PC-3 (cell line): ENCODE measurements at regions not wholly inside any gene's neighbourhood (a gene's known extent, or its start where the extent isn't known, plus 50 kb on each side); places are given as distances from the start of the nearest gene placed in this dataset.

Experiments
- ATAC-seq: fragments of 200-7000 bp; cut with Tn5 transposase; 2 replicates; pipeline ENCODE4 v1.9.1; 2020; ENCODE audit warnings: mild to moderate bottlenecking, moderate library complexity
- BruUV-seq: library from RNA; stranded (reverse); fragments of 400-500 nt; replicated peaks from 2 replicates; lab custom pipeline; 2021; lab: Mats Ljungman, UMichigan
- CTCF ChIA-PET: fragments of 300-600 bp; sonication (Branson Sonifier 250); formaldehyde crosslinking; loops from one replicate; lab custom pipeline; 2022; ENCODE audit warnings: antibody characterized with exemption; lab: Charles Lee
- POLR2A ChIA-PET: fragments of 300-600 bp; sonication (Branson Sonifier 250); formaldehyde crosslinking; loops from one replicate; lab custom pipeline; 2022; ENCODE audit warnings: antibody characterized with exemption; ENCODE audit not compliant: unreplicated experiment; lab: Charles Lee
- DNase-seq: peaks from one replicate; pipeline ENCODE4 v3.0.0-alpha.2; 2015
- H2AFZ ChIP-seq: fragments of 300-600 bp; sonication (generic); 2 replicates; pipeline ENCODE4 v1.6.0; 2016; ENCODE audit warnings: antibody characterized with exemption, low read length
- H3F3A ChIP-seq: fragments of 300-600 bp; sonication (generic); one replicate; pipeline ENCODE4 v1.6.0; 2017; ENCODE audit warnings: antibody characterized with exemption, low read length, control low read depth, mild to moderate bottlenecking; ENCODE audit not compliant: unreplicated experiment
- H3K27ac ChIP-seq: fragments of 300-600 bp; sonication (generic); 2 replicates; pipeline ENCODE4 v1.5.1; 2016; ENCODE audit warnings: mild to moderate bottlenecking, low read length
- H3K27me3 ChIP-seq: fragments of 300-600 bp; sonication (generic); 2 replicates; pipeline ENCODE4 v1.6.1; 2016; ENCODE audit warnings: low read length, mixed read lengths
- H3K36me3 ChIP-seq: fragments of 300-600 bp; sonication (generic); 2 replicates; pipeline ENCODE4 v1.6.1; 2016; ENCODE audit warnings: low read depth, mixed run types, low read length, mixed read lengths
- H3K4me1 ChIP-seq: fragments of 300-600 bp; sonication (generic); 2 replicates; pipeline ENCODE4 v1.5.1; 2016; ENCODE audit warnings: low read length; ENCODE audit not compliant: insufficient read depth
- H3K4me2 ChIP-seq: fragments of 300-600 bp; sonication (generic); 2 replicates; pipeline ENCODE4 v1.6.0; 2016; ENCODE audit warnings: low read length
- H3K4me3 ChIP-seq: fragments of 300-600 bp; sonication (generic); 2 replicates; pipeline ENCODE4 v1.5.1; 2016; ENCODE audit warnings: mild to moderate bottlenecking, low read length, mixed read lengths
- H3K79me2 ChIP-seq: fragments of 300-600 bp; sonication (generic); 2 replicates; pipeline ENCODE4 v1.6.1; 2017; ENCODE audit warnings: low read length, mixed read lengths
- H3K9ac ChIP-seq: fragments of 300-600 bp; sonication (generic); 2 replicates; pipeline ENCODE4 v1.6.0; 2016; ENCODE audit warnings: mild to moderate bottlenecking, low read length
- H3K9me2 ChIP-seq: fragments of 300-600 bp; sonication (generic); replicated peaks from 2 replicates; pipeline ENCODE4 v1.6.1; 2016; ENCODE audit warnings: mixed run types, low read length, mixed read lengths
- H3K9me3 ChIP-seq: fragments of 300-600 bp; sonication (generic); 2 replicates; pipeline ENCODE4 v1.6.1; 2016; ENCODE audit warnings: low read length, mixed read lengths
- H4K20me1 ChIP-seq: fragments of 300-600 bp; sonication (generic); 2 replicates; pipeline ENCODE4 v1.6.1; 2016; ENCODE audit warnings: low read length, mixed read lengths
- CTCF ChIP-seq: fragments of 300-600 bp; sonication (generic); conservative IDR thresholded peaks from 2 replicates; pipeline ENCODE4 v1.5.1; 2017; ENCODE audit warnings: antibody characterized with exemption, low read depth, mild to moderate bottlenecking, low read length
- EZH2 ChIP-seq: fragments of 300-600 bp; sonication (generic); IDR thresholded peaks from one replicate; pipeline ENCODE4 v1.6.1; 2017; ENCODE audit warnings: antibody characterized with exemption, mild to moderate bottlenecking, low read length; ENCODE audit not compliant: unreplicated experiment
- EZH2phosphoT487 ChIP-seq: fragments of 300-600 bp; sonication (generic); IDR thresholded peaks from 2 replicates; pipeline ENCODE4 v1.6.1; 2018; ENCODE audit warnings: mild to moderate bottlenecking, antibody characterized with exemption, low read length, borderline replicate concordance
- intact Hi-C: fragments of 100-400 bp; cut with micrococcal nuclease; formaldehyde crosslinking; loops from 2 replicates; pipeline ENCODE4 v1.9.0; 2023

- ATAC-seq (no peak), DNase-seq (no peak)
- Histone ChIP-seq H3K9me3 (no peaks in the 10 kb centered on the region), H3F3A (no peaks in the 10 kb centered on the region), H3K4me2 (no peak overlapping the region), H2AFZ (no peak overlapping the region), H3K4me1 (no peaks in the 10 kb centered on the region), H3K9me2 (no peaks in the 10 kb centered on the region), H3K79me2 (no peaks in the 10 kb centered on the region), H3K27ac (no peak overlapping the region), H4K20me1 (no peaks in the 10 kb centered on the region), H3K9ac (no peak overlapping the region), H3K4me3 (no peak overlapping the region), H3K36me3 (no peaks in the 10 kb centered on the region), H3K27me3 (no peaks in the 10 kb centered on the region)
- BruUV-seq: no TSS peak
- no peak for TF ChIP-seq EZH2phosphoT487
- no peak for TF ChIP-seq EZH2
- no peak for TF ChIP-seq CTCF
- ChIA-PET CTCF (no interaction called here), POLR2A (no interaction called here)
- intact Hi-C loops: no loop called here
Observed at GRCh38 chr13:66009241-66009640, 1220.9 kb downstream of the PCDH9 start.

GRCh38 chr13:66003558-66003957, 1226.6 kb downstream of the PCDH9 start:
- 0 out of 2 replicates have a peak, but pooled peaks cover 3% of the 10 kb centered on the region for H3K9me3 ChIP-seq
- CTCF ChIA-PET: no interaction called here

GRCh38 chr13:66001140-66001539, 1229.0 kb downstream of the PCDH9 start:
- H3K36me3 ChIP-seq: no peaks in the 10 kb centered on the region
- no peak for TF ChIP-seq CTCF
- no peak for TF ChIP-seq EZH2phosphoT487
- no peak for TF ChIP-seq EZH2
- no peaks in the 10 kb centered on the region for H3K27me3 ChIP-seq
- intact Hi-C loops: no loop called here
- ATAC-seq (no peak), DNase-seq (no peak)
- H3K27ac ChIP-seq: no peak overlapping the region
- no peak overlapping the region for H3K9ac ChIP-seq
- H4K20me1 ChIP-seq: no peaks in the 10 kb centered on the region
- 0 out of 2 replicates have a peak, but pooled peaks cover 3% of the 10 kb centered on the region for H3K9me3 ChIP-seq
- no peaks in the 10 kb centered on the region for H3K4me1 ChIP-seq
- no peaks in the 10 kb centered on the region for H3K9me2 ChIP-seq
- no peaks in the 10 kb centered on the region for H3F3A ChIP-seq
- BruUV-seq: no TSS peak
- no peak overlapping the region for H3K4me2 ChIP-seq
- H3K4me3 ChIP-seq: no peak overlapping the region
- CTCF ChIA-PET: no interaction called here
- no peak overlapping the region for H2AFZ ChIP-seq
- POLR2A ChIA-PET: no interaction called here
- no peaks in the 10 kb centered on the region for H3K79me2 ChIP-seq

More at GRCh38 chr13:66003558-66003957, 1226.6 kb downstream of the PCDH9 start:
- Histone ChIP-seq H3K9me2 (no peaks in the 10 kb centered on the region), H3K27ac (no peak overlapping the region), H3K9ac (no peak overlapping the region), H4K20me1 (no peaks in the 10 kb centered on the region), H3K4me1 (no peaks in the 10 kb centered on the region), H2AFZ (no peak overlapping the region), H3K27me3 (no peaks in the 10 kb centered on the region), H3K36me3 (no peaks in the 10 kb centered on the region), H3K4me2 (no peak overlapping the region), H3F3A (no peaks in the 10 kb centered on the region), H3K4me3 (no peak overlapping the region), H3K79me2 (no peaks in the 10 kb centered on the region)
- ATAC-seq (no peak), DNase-seq (no peak)
- no peak for TF ChIP-seq CTCF
- no peak for TF ChIP-seq EZH2
- TF ChIP-seq EZH2phosphoT487: no peak
- intact Hi-C loops: no loop called here
- no TSS peak for BruUV-seq
- POLR2A ChIA-PET: no interaction called here
